ENCODE measurements at regions not wholly inside any gene's neighbourhood (a gene's known extent, or its start where the extent isn't known, plus 50 kb on each side); places are given as distances from the start of the nearest gene placed in this dataset.

GRCh38 chr10:85446827-85447226 lies 919.8 kb downstream of the GRID1 start:
- TF ChIP-seq POLR2A (IDR thresholded peaks at IDR 0.05; ENCODE audit: low read depth, low read length) (no peak), POLR2AphosphoS5 (IDR thresholded peaks at IDR 0.05; ENCODE audit: low read depth, low read length) (no peak)

Data from GM12892 (cell line).